Muscle layer of colon (tissue), 2 donors: ENCODE measurements at regions not wholly inside any gene's neighbourhood (a gene's known extent, or its start where the extent isn't known, plus 50 kb on each side); places are given as distances from the start of the nearest gene placed in this dataset.
"Not testable (repeated sequence)": the region's sequence is repeated elsewhere in the genome, so short reads cannot be mapped to it uniquely, and the experiment has no call there.

Experiments
- H3K27ac ChIP-seq: one replicate; pipeline ENCODE4 v1.7.0; 2013; ENCODE audit warnings: low read depth, mild to moderate bottlenecking, low read length, moderate library complexity
- H3K27me3 ChIP-seq, 2 donors: one replicate each; pipeline ENCODE4 v1.7.0; 2013; ENCODE audit warnings: low read length in 2 of 2, mild to moderate bottlenecking in 2 of 2; ENCODE audit not compliant: insufficient read depth in 2 of 2, control insufficient read depth in 1 of 2
- H3K36me3 ChIP-seq: one replicate; pipeline ENCODE4 v1.7.0; 2013; ENCODE audit warnings: mild to moderate bottlenecking, low read length; ENCODE audit not compliant: insufficient read depth
- H3K4me1 ChIP-seq: one replicate; pipeline ENCODE4 v1.7.0; 2013; ENCODE audit warnings: mild to moderate bottlenecking, low read length; ENCODE audit not compliant: insufficient read depth
- H3K4me3 ChIP-seq, 2 donors: one replicate each; pipeline ENCODE4 v1.7.0; 2013; ENCODE audit warnings: low read length in 2 of 2, low read depth in 1 of 2, mild to moderate bottlenecking in 1 of 2, moderate library complexity in 1 of 2
- H3K9ac ChIP-seq: one replicate; pipeline ENCODE4 v1.7.0; 2013; ENCODE audit warnings: low read length
- H3K9me3 ChIP-seq: one replicate; pipeline ENCODE4 v1.7.0; 2013; ENCODE audit warnings: mild to moderate bottlenecking, low read length
- donor health status: abdominal sarcoma.
- donor health status: Adenocarcinoma of cecum.

DNA sequence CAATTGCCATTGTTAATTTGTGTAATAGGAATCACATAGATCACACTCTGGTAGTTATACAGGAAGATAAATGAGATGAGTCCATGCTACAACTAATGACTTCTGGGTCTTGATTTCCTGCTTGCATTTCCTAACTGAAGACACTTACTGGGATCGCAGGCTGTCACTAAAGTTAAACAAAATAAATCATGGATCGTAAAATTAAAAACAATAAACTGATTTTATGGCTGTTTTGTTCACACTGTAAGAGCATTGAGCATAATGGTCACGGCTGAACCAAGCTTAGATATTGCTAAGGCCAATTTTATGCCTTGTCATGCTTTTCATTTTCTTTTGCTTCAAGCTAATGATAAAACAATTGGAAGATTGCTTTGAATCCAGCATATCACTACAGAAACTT is 332.5 kb upstream of the CITED2 start:
- Histone ChIP-seq H3K9ac (no peak overlapping the region), H3K27ac (peak overlapping the region; percentile 21), H3K4me1 (peaks cover 33% of the 10 kb centered on the region), H3K36me3 (no peaks in the 10 kb centered on the region), H3K27me3 (no peaks in the 10 kb centered on the region), H3K9me3 (no peaks in the 10 kb centered on the region), H3K4me3 (no peak overlapping the region)

DNA sequence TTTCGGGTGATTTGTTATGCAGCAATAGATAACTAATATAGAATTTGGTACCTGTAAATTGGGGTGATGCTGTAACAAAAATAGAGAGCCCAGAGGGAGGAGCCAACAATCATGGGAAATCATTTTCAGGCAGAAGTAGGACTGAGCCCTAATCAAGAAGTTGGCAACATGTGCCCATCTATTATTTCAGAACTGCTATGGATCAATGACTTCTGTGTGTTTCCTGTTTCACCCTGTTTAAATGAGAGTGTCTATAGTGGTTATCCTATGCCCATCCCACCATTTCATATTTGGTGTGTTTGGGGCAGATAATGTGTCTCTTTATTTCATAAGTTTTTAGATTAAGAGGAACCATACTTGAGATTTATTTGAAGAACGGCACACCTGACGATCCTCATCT is 330.8 kb upstream of the CITED2 start:
- H3K27ac ChIP-seq, result no peak overlapping the region
- H3K9me3 ChIP-seq, result no peaks in the 10 kb centered on the region
- H3K4me1 ChIP-seq, result peaks cover 33% of the 10 kb centered on the region
- no peaks in the 10 kb centered on the region for H3K36me3 ChIP-seq
- no peak overlapping the region for H3K4me3 ChIP-seq
- H3K27me3 ChIP-seq, result no peaks in the 10 kb centered on the region
- H3K9ac ChIP-seq, result no peak overlapping the region

DNA sequence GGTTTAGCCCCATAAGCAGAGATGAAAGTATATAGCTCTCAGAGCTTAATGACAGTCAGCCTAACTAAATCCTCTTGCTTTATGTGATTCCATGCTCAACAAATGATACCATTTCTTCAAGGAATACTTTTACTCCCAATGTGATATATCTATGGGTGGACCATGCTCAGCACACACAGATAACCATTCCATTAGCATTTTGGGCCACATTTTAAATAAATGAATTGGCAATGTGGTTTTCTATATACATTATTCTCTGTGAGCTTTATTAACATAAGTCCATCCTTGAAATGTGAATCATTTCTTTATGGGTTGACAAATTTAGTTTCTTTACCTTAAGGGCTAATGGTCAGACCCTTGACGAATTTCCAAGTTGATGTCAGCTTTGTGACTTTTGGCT is 329.3 kb upstream of the CITED2 start:
- Histone ChIP-seq H3K27me3 (no peaks in the 10 kb centered on the region), H3K9me3 (no peaks in the 10 kb centered on the region), H3K9ac (no peak overlapping the region), H3K36me3 (no peaks in the 10 kb centered on the region), H3K27ac (no peak overlapping the region), H3K4me1 (peaks cover 24% of the 10 kb centered on the region), H3K4me3 (no peak overlapping the region)

GRCh38 chr6:139702706-139703105 is 328.3 kb upstream of the CITED2 start:
- no peak overlapping the region for H3K27ac ChIP-seq
- H3K4me3 ChIP-seq, result no peak overlapping the region
- no peaks in the 10 kb centered on the region for H3K9me3 ChIP-seq
- no peak overlapping the region for H3K9ac ChIP-seq
- H3K4me1 ChIP-seq, result peaks cover 13% of the 10 kb centered on the region
- no peaks in the 10 kb centered on the region for H3K36me3 ChIP-seq
- H3K27me3 ChIP-seq, result no peaks in the 10 kb centered on the region

DNA sequence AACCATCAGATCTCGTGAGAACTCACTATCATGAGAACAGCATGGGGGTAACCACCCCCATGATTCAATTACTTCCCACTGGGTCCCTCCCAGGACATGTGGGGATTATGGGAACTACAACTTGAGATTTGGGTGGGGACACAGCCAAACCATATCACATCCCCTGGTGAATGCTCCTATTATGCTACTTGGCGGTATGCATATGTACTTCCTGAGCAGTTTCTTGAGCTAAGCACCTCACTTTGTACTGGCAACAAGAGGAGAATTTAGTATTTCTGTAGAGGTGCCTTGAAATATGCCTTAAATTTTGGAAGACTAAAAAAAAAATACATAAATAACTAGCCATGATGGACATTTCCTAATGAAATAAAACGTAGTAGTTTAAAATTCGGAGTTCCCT is 327.2 kb upstream of the CITED2 start:
- Histone ChIP-seq H3K27me3 (no peaks in the 10 kb centered on the region), H3K9ac (no peak overlapping the region), H3K4me3 (no peak overlapping the region), H3K4me1 (peaks cover 3% of the 10 kb centered on the region), H3K27ac (no peak overlapping the region), H3K36me3 (no peaks in the 10 kb centered on the region), H3K9me3 (no peaks in the 10 kb centered on the region)

GRCh38 chr6:139701003-139701402 is 326.6 kb upstream of the CITED2 start:
- H3K27ac ChIP-seq, result no peak overlapping the region

GRCh38 chr6:139699911-139700310 is 325.5 kb upstream of the CITED2 start:
- H3K9me3 ChIP-seq, result no peaks in the 10 kb centered on the region
- H3K27ac ChIP-seq, result no peak overlapping the region
- no peak overlapping the region for H3K4me3 ChIP-seq
- H3K9ac ChIP-seq, result no peak overlapping the region
- no peaks in the 10 kb centered on the region for H3K36me3 ChIP-seq
- no peaks in the 10 kb centered on the region for H3K4me1 ChIP-seq
- H3K27me3 ChIP-seq, result no peaks in the 10 kb centered on the region

More at GRCh38 chr6:139701003-139701402, 326.6 kb upstream of the CITED2 start:
- no peaks in the 10 kb centered on the region for H3K27me3 ChIP-seq
- no peaks in the 10 kb centered on the region for H3K36me3 ChIP-seq
- H3K4me1 ChIP-seq, result no peaks in the 10 kb centered on the region
- no peak overlapping the region for H3K9ac ChIP-seq
- no peak overlapping the region for H3K4me3 ChIP-seq
- no peaks in the 10 kb centered on the region for H3K9me3 ChIP-seq

- no peaks in the 10 kb centered on the region for H3K9me3 ChIP-seq
- no peak overlapping the region for H3K27ac ChIP-seq
- no peak overlapping the region for H3K4me3 ChIP-seq
- H3K27me3 ChIP-seq, result no peaks in the 10 kb centered on the region
- no peak overlapping the region for H3K9ac ChIP-seq
- no peaks in the 10 kb centered on the region for H3K4me1 ChIP-seq
- H3K36me3 ChIP-seq, result no peaks in the 10 kb centered on the region
Observed at GRCh38 chr6:139699335-139699734, 324.9 kb upstream of the CITED2 start.

- H3K36me3 ChIP-seq, result no peaks in the 10 kb centered on the region
- no peaks in the 10 kb centered on the region for H3K4me1 ChIP-seq
- H3K9me3 ChIP-seq, result no peaks in the 10 kb centered on the region
- no peak overlapping the region for H3K4me3 ChIP-seq
- no peak overlapping the region for H3K9ac ChIP-seq
- H3K27me3 ChIP-seq, result no peaks in the 10 kb centered on the region
- no peak overlapping the region for H3K27ac ChIP-seq
Observed at GRCh38 chr6:139698526-139699176, 324.2 kb upstream of the CITED2 start.

DNA sequence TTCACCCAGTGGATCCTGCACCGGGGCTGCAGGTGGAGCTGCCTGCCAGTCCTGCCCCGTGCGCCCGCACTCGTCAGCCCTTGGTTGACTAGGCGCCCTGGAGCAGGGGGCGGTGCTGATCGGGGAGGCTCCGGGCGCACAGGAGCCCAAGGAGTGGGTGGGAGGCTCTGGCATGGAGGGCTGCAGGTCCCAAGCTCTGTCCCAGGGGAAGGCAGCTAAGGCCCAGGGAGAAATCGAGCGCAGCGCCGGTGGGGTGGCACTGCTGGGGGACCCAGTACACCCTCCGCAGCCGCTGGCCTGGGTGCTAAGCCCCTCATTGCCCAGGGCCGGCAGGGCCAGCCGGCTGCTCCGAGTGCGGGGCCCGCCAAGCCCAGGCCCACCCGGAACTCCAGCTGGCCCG is 323.4 kb upstream of the CITED2 start:
- not testable (repeated sequence) for H3K9me3 ChIP-seq, H3K36me3 ChIP-seq, H3K9ac ChIP-seq, H3K4me1 ChIP-seq, H3K27me3 ChIP-seq, H3K27ac ChIP-seq, H3K4me3 ChIP-seq

- not testable (repeated sequence) for H3K9ac ChIP-seq, H3K27me3 ChIP-seq, H3K27ac ChIP-seq, H3K4me1 ChIP-seq, H3K4me3 ChIP-seq, H3K36me3 ChIP-seq, H3K9me3 ChIP-seq
Observed at GRCh38 chr6:139696991-139697390, 322.5 kb upstream of the CITED2 start.

DNA sequence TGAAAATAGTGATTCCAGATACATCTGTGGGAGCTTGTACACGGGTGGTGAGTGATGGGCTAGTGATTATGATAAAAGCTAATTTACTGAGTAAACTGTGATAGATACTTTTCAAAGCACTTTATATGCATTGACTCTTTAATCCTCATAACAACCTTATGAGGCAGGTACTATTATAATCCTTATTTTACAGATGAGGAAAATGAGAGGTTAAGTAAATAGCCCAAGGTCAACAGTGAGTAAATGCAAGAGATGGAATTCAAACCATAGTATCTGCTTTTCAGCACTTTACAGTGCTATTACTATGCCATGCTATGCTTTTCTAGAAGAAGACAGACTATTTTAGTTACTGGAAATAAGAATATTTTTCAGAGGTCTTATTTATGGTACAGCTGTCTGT is 320.9 kb upstream of the CITED2 start:
- no peaks in the 10 kb centered on the region for H3K9me3 ChIP-seq
- no peak overlapping the region for H3K27ac ChIP-seq
- H3K4me3 ChIP-seq, result no peak overlapping the region
- H3K4me1 ChIP-seq, result no peaks in the 10 kb centered on the region
- no peaks in the 10 kb centered on the region for H3K27me3 ChIP-seq
- no peak overlapping the region for H3K9ac ChIP-seq
- no peaks in the 10 kb centered on the region for H3K36me3 ChIP-seq
